ENCODE measurements at regions not wholly inside any gene's neighbourhood (a gene's known extent, or its start where the extent isn't known, plus 50 kb on each side); places are given as distances from the start of the nearest gene placed in this dataset.

GRCh38 chr6:2361195-2361594, 115.8 kb upstream of the GMDS start:
- ATAC-seq (no peak), DNase-seq (ENCODE audit: low read depth, low spot score) (no peak)
- ChIA-PET CTCF (no interaction called here), POLR2A (no interaction called here)
- no TSS peak for BruUV-seq (replicated peaks)
- H3K27ac ChIP-seq (ENCODE audit: low read length) = no peak overlapping the region
- no peaks in the 10 kb centered on the region for H3K9me3 ChIP-seq (ENCODE audit: control insufficient read depth, insufficient read depth, low read depth, low read length)
- no peaks in the 10 kb centered on the region for H3K4me1 ChIP-seq (ENCODE audit: control insufficient read depth, insufficient read depth, low read length)
- intact Hi-C loops (cut with micrococcal nuclease; ENCODE audit: unreplicated experiment) = no loop called here
- no peak for TF ChIP-seq CTCF (IDR thresholded peaks at IDR 0.05)
- no peak for TF ChIP-seq TCF7L2 (IDR thresholded peaks at IDR 0.05; ENCODE audit: low read depth, low read length)
- TF ChIP-seq POLR2AphosphoS5 (IDR thresholded peaks at IDR 0.05; ENCODE audit: low read depth, low read length) = no peak
- no peak for TF ChIP-seq SIN3A (IDR thresholded peaks at IDR 0.05; ENCODE audit: borderline replicate concordance, insufficient read depth, low read depth, low read length)
- no peak for TF ChIP-seq REST (IDR thresholded peaks at IDR 0.05; ENCODE audit: insufficient read depth in 1 of 2, low read depth in 2 of 2, low read length in 1 of 2)
- H3K36me3 ChIP-seq (ENCODE audit: control insufficient read depth, insufficient read depth, low read length) = no peaks in the 10 kb centered on the region
- no peaks in the 10 kb centered on the region for H3K27me3 ChIP-seq (ENCODE audit: control insufficient read depth, insufficient read depth, low read length)
- no peak overlapping the region for H3K4me3 ChIP-seq (ENCODE audit: low read depth in 2 of 2, low read length in 2 of 2)
- in situ Hi-C loops (cut with HindIII; ENCODE audit: low pct_unique_long_range_greater_than_20kb, low sequenced_read_pairs) = no loop called here

- no peaks in the 10 kb centered on the region for H3K9me3 ChIP-seq (ENCODE audit: control insufficient read depth, insufficient read depth, low read depth, low read length)
- no peak for TF ChIP-seq SIN3A (IDR thresholded peaks at IDR 0.05; ENCODE audit: borderline replicate concordance, insufficient read depth, low read depth, low read length)
- no peak for TF ChIP-seq TCF7L2 (IDR thresholded peaks at IDR 0.05; ENCODE audit: low read depth, low read length)
- no peak for TF ChIP-seq REST (IDR thresholded peaks at IDR 0.05; ENCODE audit: insufficient read depth in 1 of 2, low read depth in 2 of 2, low read length in 1 of 2)
- TF ChIP-seq CTCF (IDR thresholded peaks at IDR 0.05) = no peak
- no peak for TF ChIP-seq POLR2AphosphoS5 (IDR thresholded peaks at IDR 0.05; ENCODE audit: low read depth, low read length)
- DNase-seq (ENCODE audit: low read depth, low spot score) (no peak), ATAC-seq (no peak)
- H3K27me3 ChIP-seq (ENCODE audit: control insufficient read depth, insufficient read depth, low read length) = no peaks in the 10 kb centered on the region
- no peak overlapping the region for H3K4me3 ChIP-seq (ENCODE audit: low read depth in 2 of 2, low read length in 2 of 2)
- in situ Hi-C loops (cut with HindIII; ENCODE audit: low pct_unique_long_range_greater_than_20kb, low sequenced_read_pairs) = no loop called here
- no peaks in the 10 kb centered on the region for H3K4me1 ChIP-seq (ENCODE audit: control insufficient read depth, insufficient read depth, low read length)
- POLR2A ChIA-PET = no interaction called here
- intact Hi-C loops (cut with micrococcal nuclease; ENCODE audit: unreplicated experiment) = no loop called here
- BruUV-seq (replicated peaks) = no TSS peak
- H3K27ac ChIP-seq (ENCODE audit: low read length) = no peak overlapping the region
- CTCF ChIA-PET = no interaction called here
- no peaks in the 10 kb centered on the region for H3K36me3 ChIP-seq (ENCODE audit: control insufficient read depth, insufficient read depth, low read length)
Measured at GRCh38 chr6:2360716-2361115, 115.3 kb upstream of the GMDS start.

All from Panc1 (cell line).